ENCODE measurements at regions not wholly inside any gene's neighbourhood (a gene's known extent, or its start where the extent isn't known, plus 50 kb on each side); places are given as distances from the start of the nearest gene placed in this dataset.
"Not testable (repeated sequence)": the region's sequence is repeated elsewhere in the genome, so short reads cannot be mapped to it uniquely, and the experiment has no call there.

DNA sequence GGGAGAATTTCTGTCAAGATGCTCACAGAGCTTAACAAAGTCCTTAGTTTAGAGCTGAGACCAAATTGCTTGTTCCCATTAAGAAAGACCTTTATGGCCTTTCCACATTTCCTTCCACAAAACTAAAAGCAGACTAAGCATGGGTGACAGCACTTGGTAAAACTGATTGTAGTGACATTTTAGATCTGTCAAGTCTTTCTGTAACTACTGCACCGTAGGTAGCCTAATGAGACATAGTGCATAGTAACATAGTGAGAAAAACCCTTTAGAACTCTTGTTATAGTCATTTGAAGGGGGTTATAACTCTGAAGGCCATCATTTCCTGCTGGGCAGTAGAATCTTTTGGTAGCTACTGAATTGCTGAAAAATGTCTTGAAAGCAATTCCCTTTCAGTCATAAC, 990.9 kb upstream of the CNTN5 start:
- no peak for DNase-seq (ENCODE audit: low spot score)

- no peak for DNase-seq (ENCODE audit: low spot score)
Observed at GRCh38 chr11:98036810-98037209, 983.9 kb upstream of the CNTN5 start.

DNA sequence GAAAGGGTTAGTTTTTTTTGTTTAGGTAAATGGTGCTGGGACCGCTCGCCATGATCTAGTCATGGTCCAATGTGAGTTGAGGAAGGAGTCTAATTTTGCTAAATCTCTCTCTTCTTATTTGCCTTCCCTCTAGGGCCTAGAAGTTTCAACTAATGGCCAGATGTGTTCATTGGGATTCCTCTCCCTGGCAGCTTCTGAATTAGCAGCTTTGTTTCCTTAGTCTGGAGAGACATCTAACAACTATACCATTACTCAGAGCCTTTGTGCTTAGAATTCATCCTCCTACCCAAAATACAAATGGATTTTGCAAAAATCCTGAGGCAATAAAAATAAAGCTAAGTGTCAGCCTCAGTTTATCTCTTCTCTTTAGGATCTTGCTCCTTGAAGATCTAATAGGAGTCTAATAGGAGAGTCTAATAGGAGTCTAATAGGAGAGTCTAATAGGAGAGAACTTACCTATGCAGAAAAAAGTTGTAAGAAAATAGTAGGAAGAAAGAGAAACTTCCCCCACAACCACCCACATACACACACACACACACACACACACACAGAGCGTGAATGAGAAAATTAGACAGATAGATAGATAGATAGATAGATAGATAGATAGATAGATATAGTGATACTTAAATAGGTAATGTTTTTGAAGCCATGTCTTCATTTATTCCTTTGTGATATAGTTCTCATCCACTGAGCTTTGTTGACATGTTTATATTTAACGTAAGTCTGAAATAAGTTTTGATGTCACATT, 980.5 kb upstream of the CNTN5 start:
- no peak for DNase-seq (ENCODE audit: low spot score)

DNA sequence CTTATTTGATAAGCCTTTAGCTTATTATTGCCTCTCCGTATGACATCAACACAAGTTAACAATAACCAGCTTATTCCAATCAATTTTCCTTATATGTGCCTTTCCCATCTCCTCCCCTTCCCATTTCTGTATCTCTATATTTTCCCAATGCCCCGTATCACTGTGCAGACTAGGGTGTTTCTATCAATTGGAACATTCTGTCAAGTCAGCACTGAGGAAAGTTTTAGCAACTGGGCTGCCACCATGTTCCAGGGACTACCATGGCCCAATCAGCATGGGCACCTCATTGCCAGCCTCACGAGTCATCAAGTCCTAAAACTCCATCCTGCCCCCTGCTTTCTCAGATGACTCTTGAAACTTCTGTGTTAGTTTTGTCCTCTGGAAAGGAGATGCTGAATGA, 973.1 kb upstream of the CNTN5 start:
- no peak for DNase-seq (ENCODE audit: low spot score)

GRCh38 chr11:98053851-98054250, 966.9 kb upstream of the CNTN5 start:
- DNase-seq (ENCODE audit: low spot score), result no peak

DNA sequence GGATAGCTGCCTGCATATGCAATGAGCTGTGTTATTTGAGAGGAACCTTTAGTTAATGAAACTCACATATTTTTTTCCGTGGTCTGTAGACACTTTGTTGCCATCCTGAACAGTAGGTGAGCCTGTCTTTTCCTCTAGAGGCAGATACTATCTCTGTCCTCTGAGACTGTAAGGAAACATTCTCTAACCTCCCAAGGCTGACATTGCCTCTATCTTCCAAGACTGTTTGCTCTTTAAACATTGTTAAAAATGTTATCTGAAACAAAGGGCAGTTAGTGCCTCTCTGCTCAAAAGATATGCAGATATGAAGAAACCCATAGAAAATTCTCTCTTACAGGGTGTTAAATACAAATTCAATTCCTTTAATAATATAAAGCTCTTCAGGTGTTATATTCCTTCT, 963.8 kb upstream of the CNTN5 start:
- DNase-seq (ENCODE audit: low spot score), result no peak

DNA sequence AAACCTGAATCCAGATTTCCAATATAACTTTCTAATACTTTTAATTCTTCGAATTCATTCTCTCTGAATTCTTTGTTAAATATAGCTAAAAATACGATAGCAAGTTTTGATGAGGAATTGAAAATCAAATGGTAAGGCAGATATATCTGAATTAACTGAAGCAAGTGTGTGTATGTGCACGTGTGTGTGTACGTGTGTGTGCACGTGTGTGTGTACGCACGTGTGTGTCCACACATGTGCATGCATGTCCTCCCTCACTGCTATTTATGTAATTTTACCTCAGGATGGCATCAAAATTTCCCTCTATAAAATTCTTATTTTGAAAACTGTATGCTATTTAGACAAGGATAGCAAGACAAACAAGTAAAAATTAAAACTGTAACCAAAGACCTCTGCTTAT, 961.3 kb upstream of the CNTN5 start:
- DNase-seq (ENCODE audit: low spot score), result no peak

- DNase-seq (ENCODE audit: low spot score), result no peak
Observed at GRCh38 chr11:98060759-98061158, 960.0 kb upstream of the CNTN5 start.

GRCh38 chr11:98061858-98062257, 958.9 kb upstream of the CNTN5 start:
- no peak for DNase-seq (ENCODE audit: low spot score)

GRCh38 chr11:98062714-98063113, 958.0 kb upstream of the CNTN5 start:
- DNase-seq (ENCODE audit: low spot score), result no peak

DNA sequence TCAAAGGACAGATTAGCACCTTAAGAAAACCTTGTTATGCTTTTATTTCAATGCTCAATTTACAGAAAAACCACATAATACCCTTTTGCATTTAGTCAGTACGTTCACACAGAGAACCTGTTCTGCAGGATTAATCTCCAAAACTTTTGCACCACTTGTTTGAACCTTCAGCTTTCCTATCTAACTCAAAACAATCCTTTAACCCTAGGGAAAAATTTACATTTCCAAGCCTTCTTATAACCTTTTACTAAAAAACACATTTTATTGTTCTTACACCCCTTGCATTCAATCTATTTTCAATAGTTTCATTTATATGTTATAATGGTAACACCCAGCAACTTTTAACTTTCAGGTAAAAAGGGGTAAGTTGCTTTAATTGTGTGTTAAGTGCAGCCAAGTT, 952.5 kb upstream of the CNTN5 start:
- DNase-seq (ENCODE audit: low spot score), result no peak

DNA sequence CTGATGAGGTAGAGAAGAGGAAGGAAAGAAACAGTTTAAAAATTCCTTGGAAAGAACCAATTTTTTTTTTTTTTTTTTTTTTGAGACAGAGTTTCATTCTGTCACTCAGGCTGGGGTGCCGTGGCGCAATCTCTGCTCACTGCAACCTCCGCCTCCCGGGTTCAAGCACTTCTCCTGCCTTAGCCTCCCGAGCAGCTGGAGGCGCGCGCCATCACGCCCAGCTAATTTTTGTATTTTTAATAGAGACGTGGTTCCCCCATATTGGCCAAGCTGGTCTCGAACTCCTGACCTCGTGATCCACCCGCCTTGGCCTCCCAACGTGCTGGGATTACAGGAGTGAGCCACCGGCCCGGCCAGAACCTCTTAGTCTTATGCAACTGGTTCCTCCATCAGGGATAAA, 951.6 kb upstream of the CNTN5 start:
- not testable (repeated sequence) for DNase-seq (ENCODE audit: low spot score)

DNA sequence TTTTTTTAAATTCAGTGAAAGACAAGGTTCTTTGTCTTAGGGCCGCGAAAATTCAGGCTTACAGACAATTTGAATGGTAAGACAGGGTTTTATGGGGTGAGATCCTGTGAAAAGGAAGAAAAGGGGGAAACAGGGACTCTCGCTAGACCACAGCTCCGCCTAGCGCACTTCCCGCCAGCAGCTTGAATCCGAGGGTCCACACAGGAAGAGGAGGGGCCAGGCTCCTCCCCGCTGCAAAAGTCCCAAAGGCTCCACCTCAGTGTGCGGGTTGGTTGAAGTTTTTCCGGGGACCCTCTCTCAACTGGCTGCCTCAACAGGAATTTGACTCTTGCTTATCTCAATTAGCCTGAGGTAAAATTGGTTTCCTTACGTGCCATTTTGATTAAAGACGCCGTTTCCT, 950.9 kb upstream of the CNTN5 start:
- no peak for DNase-seq (ENCODE audit: low spot score)

DNA sequence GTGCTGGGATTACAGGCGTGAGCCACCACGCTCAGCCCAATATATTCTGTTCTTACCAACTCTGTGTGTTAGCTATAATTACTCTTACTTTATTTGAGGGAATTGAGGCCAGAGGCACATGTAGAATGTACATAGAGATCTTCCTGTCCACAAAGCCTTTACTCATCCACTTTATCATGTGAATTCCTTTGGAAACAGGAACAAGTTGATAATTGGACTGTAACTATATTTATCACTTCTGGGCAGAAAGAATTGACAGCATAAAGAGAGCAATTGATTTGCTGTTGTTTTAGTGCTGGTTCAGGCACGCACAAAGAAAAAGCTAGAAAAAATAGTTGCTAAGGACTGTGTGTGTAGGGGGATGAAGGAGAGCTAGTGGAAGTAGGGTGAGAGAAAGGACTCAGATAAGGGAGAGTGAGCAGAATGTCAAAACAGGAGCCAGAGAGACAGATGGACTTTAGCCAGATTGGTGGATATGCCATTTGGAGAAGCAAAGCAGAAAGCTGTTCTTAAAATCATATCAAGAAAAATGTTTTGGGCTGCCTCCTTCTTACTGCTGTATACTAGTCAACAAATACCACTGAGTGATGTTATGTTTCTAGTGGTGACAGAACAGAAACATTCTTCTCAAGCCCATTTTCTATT, 929.8 kb upstream of the CNTN5 start:
- DNase-seq (ENCODE audit: low spot score), result no peak

- DNase-seq (ENCODE audit: low spot score), result no peak
Observed at GRCh38 chr11:98099371-98099770, 921.4 kb upstream of the CNTN5 start.

DNA sequence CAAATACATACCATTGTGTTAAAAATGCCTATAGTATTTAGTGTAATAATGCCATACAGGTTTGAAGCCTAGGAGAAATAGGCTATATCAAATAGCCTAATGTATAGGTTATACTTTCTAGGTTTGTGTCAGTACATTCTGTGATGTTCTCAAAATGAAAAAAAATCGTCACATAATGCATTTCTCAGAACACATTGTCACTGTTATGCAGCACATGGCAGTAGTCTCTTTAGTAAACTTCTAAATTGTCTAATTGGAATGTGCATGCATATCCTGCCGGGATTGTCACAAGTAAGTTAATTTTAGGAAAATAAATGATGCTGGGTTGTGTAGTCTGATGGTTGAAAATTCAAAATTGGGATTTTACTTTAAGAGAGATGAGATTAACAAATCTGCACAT, 920.1 kb upstream of the CNTN5 start:
- no peak for DNase-seq (ENCODE audit: low spot score)

GRCh38 chr11:98101329-98101728, 919.4 kb upstream of the CNTN5 start:
- DNase-seq (ENCODE audit: low spot score), result no peak

DNA sequence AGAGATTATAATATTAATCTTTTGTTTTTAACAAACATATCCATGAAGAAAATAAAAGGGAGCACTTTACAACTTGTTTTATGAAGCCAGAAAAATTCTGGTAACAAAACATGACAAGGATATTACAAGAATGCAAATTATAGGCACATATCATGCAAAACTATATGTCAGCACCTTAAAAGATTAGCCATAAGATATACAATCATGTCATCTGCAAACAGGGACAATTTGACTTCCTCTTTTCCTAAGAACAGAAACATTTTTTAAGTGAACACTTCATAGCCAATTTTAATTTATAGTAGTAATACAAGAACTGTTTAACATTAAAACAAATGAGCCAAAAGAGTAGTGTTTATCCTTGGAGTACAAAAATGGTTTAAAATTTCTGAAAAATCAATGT, 916.5 kb upstream of the CNTN5 start:
- DNase-seq (ENCODE audit: low spot score), result no peak

DNA sequence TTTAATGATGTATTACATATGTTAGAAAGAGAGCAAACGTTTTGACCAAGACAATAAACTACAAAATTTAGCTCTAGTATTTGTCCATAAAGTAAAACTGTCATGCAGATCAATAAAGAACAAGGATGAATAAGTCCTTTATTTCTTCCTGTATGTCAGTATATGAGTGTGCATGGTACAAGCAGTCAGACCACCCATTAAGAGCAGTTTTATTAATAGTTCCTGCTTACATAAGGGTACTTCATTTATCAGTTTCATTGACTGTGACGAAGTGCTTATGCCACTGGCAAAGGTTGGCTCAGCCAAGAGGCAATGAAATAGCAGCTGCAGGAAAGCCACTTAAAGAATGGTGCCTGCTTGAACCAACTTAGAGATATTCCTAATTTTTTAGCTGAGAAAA, 913.0 kb upstream of the CNTN5 start:
- no peak for DNase-seq (ENCODE audit: low spot score)

- DNase-seq (ENCODE audit: low spot score), result no peak
Observed at GRCh38 chr11:98110030-98110429, 910.7 kb upstream of the CNTN5 start.

- DNase-seq (ENCODE audit: low spot score), result no peak
Observed at GRCh38 chr11:98115873-98116272, 904.9 kb upstream of the CNTN5 start.

- no peak for DNase-seq (ENCODE audit: low spot score)
Observed at GRCh38 chr11:98130117-98130625, 890.6 kb upstream of the CNTN5 start.

GRCh38 chr11:98136357-98136756, 884.4 kb upstream of the CNTN5 start:
- no peak for DNase-seq (ENCODE audit: low spot score)

DNA sequence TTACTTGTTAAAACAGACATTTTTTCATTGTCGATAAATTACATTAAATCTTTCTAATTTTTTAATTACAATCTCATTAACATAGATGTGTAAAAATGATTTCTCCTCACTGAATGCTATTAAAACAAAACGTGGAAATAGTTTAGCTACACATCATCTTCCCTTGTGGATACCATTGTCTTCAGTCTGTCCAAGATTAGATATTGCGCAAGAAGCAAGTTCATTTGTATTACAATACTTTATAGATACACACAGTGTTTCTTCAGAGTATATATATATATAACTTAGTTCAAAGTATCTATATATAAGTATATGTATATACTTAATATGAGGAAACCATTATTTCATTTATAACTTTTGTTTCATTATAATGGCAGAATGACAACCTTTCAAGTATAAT, 883.3 kb upstream of the CNTN5 start:
- DNase-seq (ENCODE audit: low spot score), result no peak

Data from ecto neural progenitor cell (in vitro differentiated cells).